ENCODE measurements at regions not wholly inside any gene's neighbourhood (a gene's known extent, or its start where the extent isn't known, plus 50 kb on each side); places are given as distances from the start of the nearest gene placed in this dataset.

DNA sequence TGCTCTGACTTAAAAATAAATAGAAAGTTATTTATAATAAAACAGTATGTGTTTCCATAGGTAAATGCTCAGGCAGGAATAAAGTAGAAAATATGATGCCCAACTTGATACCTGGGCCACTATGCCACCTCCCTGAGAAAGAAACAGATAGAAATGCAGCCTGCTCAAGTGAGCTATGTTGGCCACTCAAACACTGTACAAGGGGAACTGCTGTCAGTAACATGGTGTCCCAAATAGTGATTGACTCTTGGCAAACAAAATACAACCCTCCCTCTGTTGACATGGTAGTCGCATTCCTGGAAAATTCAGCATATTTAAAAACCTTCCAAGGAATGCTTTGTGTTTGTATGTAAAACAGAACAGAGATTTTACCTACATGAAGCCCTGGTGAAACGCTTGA lies 66.9 kb upstream of the KCNE2 start:
- no peak overlapping the region for H3K4me3 ChIP-seq (ENCODE audit: low read depth in 1 of 2, low read length in 1 of 2)
- no peaks in the 10 kb centered on the region for H3K36me3 ChIP-seq
- TF ChIP-seq, protein P1, sequence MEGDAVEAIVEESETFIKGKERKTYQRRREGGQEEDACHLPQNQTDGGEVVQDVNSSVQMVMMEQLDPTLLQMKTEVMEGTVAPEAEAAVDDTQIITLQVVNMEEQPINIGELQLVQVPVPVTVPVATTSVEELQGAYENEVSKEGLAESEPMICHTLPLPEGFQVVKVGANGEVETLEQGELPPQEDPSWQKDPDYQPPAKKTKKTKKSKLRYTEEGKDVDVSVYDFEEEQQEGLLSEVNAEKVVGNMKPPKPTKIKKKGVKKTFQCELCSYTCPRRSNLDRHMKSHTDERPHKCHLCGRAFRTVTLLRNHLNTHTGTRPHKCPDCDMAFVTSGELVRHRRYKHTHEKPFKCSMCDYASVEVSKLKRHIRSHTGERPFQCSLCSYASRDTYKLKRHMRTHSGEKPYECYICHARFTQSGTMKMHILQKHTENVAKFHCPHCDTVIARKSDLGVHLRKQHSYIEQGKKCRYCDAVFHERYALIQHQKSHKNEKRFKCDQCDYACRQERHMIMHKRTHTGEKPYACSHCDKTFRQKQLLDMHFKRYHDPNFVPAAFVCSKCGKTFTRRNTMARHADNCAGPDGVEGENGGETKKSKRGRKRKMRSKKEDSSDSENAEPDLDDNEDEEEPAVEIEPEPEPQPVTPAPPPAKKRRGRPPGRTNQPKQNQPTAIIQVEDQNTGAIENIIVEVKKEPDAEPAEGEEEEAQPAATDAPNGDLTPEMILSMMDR (IDR thresholded peaks at IDR 0.05): no peak
- no peaks in the 10 kb centered on the region for H3K27me3 ChIP-seq
- no peaks in the 10 kb centered on the region for H3K4me1 ChIP-seq (ENCODE audit: control insufficient read depth in 1 of 2, insufficient read depth in 1 of 2, low read depth in 1 of 2, low read length in 1 of 2)
- H3K9me3 ChIP-seq: no peaks in the 10 kb centered on the region
- H3K27ac ChIP-seq: no peak overlapping the region

DNA sequence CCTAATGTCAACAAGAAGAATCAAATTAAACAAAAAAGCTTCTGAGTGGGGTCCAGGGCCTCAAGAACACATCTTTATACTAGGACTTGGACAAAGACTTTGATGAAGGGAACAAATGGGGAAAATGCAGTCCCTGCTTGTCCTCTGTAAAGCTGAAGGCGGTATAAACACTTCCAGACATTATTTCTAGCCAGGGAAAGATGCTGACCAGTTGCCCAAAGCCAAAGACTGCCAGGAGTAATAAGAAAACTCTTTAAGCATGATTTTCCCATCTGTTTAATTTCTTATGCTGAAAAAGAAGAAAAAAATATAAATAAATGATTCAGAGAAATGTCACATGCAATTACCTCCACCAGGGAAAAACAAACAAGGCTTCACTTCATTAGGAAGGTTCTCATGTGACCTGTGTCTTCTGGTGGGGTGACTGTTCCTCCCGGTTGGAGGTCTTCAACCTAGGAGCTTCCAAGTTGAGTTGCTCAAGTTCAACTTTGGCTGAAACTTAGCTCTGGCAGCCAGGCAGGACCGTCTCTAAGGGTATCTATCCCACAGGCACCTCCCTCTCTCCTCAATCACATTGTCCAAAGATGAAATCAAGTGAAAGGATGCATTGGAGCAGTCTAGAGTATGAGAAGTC lies 65.2 kb upstream of the KCNE2 start:
- TF ChIP-seq, protein P1 (IDR thresholded peaks at IDR 0.05): no peak
- H3K36me3 ChIP-seq: no peaks in the 10 kb centered on the region
- no peaks in the 10 kb centered on the region for H3K27me3 ChIP-seq
- no peaks in the 10 kb centered on the region for H3K4me1 ChIP-seq (ENCODE audit: control insufficient read depth in 1 of 2, insufficient read depth in 1 of 2, low read depth in 1 of 2, low read length in 1 of 2)
- H3K9me3 ChIP-seq: no peaks in the 10 kb centered on the region
- H3K27ac ChIP-seq: no peak overlapping the region
- no peak overlapping the region for H3K4me3 ChIP-seq (ENCODE audit: low read depth in 1 of 2, low read length in 1 of 2)

DNA sequence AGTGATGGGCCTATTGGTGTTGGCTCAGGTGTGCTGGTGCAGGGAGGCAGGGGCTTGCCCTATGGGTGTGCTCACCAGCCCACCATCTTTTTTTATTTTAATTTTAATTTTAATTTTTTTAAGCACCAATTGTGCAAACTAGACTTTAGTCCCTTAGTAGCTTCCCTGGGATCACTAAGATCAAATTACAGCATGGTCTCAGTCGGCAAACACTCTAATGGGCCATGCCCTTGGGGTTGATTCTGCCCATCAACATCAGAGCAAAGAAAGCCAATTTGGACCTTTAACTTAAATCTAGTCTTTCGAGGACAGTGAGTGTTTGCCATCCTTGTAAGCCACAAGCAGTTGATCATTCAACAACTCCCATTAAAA lies 64.7 kb upstream of the KCNE2 start:
- H3K27ac ChIP-seq: no peak overlapping the region
- no peaks in the 10 kb centered on the region for H3K9me3 ChIP-seq
- no peaks in the 10 kb centered on the region for H3K27me3 ChIP-seq
- TF ChIP-seq, protein P1 (IDR thresholded peaks at IDR 0.05): no peak
- H3K4me3 ChIP-seq (ENCODE audit: low read depth in 1 of 2, low read length in 1 of 2): no peak overlapping the region
- H3K4me1 ChIP-seq (ENCODE audit: control insufficient read depth in 1 of 2, insufficient read depth in 1 of 2, low read depth in 1 of 2, low read length in 1 of 2): no peaks in the 10 kb centered on the region
- H3K36me3 ChIP-seq: no peaks in the 10 kb centered on the region

DNA sequence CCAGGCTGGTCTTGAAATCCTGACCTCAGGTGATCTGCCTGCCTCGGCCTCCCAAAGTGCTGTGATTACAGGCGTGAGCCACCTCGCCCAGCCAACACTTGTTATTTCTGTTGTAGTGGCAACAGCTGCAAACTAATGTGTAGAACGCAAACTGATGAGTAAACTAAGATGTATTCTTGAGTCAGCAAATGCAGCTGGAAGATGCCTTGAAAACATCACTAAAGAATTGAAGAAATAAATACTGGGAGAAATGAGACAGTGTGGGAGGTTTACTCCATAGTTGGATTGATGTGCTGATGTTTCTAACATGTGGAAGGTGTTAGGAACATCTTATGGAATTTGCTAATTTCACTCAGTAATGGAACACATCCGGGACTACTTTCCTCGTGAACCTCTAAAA lies 61.3 kb upstream of the KCNE2 start:
- no peaks in the 10 kb centered on the region for H3K36me3 ChIP-seq
- H3K27me3 ChIP-seq: no peaks in the 10 kb centered on the region
- H3K4me1 ChIP-seq (ENCODE audit: control insufficient read depth in 1 of 2, insufficient read depth in 1 of 2, low read depth in 1 of 2, low read length in 1 of 2): no peaks in the 10 kb centered on the region
- TF ChIP-seq, protein P1 (IDR thresholded peaks at IDR 0.05): no peak
- H3K4me3 ChIP-seq (ENCODE audit: low read depth in 1 of 2, low read length in 1 of 2): no peak overlapping the region
- H3K27ac ChIP-seq: no peak overlapping the region
- no peaks in the 10 kb centered on the region for H3K9me3 ChIP-seq

DNA sequence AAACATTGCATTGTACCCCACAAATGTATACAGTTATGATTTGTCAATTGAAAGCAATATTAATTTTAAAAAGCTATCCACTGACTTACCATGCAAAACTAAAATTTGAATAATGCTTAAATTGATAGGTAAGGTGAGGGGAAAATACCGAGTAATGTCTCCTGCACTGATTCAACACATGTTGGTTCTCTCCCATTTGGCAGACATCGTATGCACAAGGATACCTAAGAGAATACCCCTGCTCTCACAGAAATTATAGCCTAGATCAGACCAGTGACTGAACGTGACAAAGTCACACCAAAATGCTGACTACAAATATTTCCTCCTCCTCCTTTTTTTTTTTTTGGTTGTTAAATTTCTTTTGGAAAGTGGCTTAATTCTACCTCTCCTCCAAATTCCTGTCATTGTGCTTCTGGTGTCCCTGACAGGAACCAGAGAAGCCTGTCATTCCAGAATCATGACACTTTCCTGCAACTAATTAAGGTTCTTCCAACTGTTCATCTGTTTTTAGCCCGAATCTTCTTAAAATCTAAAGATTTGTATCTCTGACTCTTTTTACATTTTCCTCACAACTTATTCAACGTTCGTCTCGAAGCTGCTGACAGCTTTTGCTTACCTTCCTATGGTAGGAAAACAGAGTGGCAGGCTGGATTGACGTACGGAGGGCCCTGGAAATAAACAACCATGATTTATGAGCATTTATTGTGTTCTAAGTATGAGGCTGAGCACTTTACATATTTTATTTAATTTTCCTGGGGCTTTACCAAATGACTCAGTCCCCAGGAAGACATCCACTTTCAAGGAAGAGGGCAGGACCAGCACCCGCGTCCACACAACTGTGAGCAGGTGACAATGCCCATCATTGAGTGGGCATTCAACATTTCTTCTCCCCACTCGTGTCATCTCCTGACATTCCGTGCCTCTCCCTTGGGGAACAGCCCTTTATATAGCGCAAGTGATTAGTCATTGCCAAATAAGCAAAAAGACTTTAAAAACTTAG lies 57.9 kb upstream of the KCNE2 start:
- Histone ChIP-seq H3K9me3 (no peaks in the 10 kb centered on the region), H3K27me3 (no peaks in the 10 kb centered on the region), H3K36me3 (no peaks in the 10 kb centered on the region), H3K27ac (no peak overlapping the region), H3K4me1 (ENCODE audit: control insufficient read depth in 1 of 2, insufficient read depth in 1 of 2, low read depth in 1 of 2, low read length in 1 of 2) (no peaks in the 10 kb centered on the region), H3K4me3 (ENCODE audit: low read depth in 1 of 2, low read length in 1 of 2) (no peak overlapping the region)
- TF ChIP-seq, protein P1 (IDR thresholded peaks at IDR 0.05): no peak

Measured in neutrophil (primary cell).